GM12878 (cell line): ENCODE measurements at regions not wholly inside any gene's neighbourhood (a gene's known extent, or its start where the extent isn't known, plus 50 kb on each side); places are given as distances from the start of the nearest gene placed in this dataset.

Source experiments
- CTCF ChIP-seq, 3 experiments: IDR thresholded peaks in 2 of 3; conservative IDR thresholded peaks in 1 of 3; 2 replicates each; pipeline ENCODE4 v1.5.1; 2011; ENCODE audit warnings: low read depth in 3 of 3, low read length in 3 of 3, mild to moderate bottlenecking in 3 of 3, control low read depth in 2 of 3, moderate library complexity in 2 of 3, inconsistent platforms in 1 of 3, mixed read lengths in 1 of 3; ENCODE audit not compliant: control insufficient read depth in 2 of 3, insufficient read depth in 1 of 3; ENCODE audit errors: extremely low read depth in 1 of 3
- DPF2 ChIP-seq: fragments of 450-650 bp; IDR thresholded peaks from 2 replicates; pipeline ENCODE4 v1.6.1; 2017; ENCODE audit warnings: mild to moderate bottlenecking
- EP300 ChIP-seq, 2 experiments: fragments of 150-350 bp in 1 of 2; IDR thresholded peaks; 2 replicates each; pipeline ENCODE4 v1.6.1; 2011 to 2012; ENCODE audit warnings: low read depth in 2 of 2, low read length in 2 of 2, borderline replicate concordance in 1 of 2, improper control_type of control experiment in 1 of 2, inconsistent platforms in 1 of 2; ENCODE audit not compliant: control insufficient read depth in 1 of 2
- HDGF ChIP-seq: fragments of 450-650 bp; IDR thresholded peaks from 2 replicates; pipeline ENCODE4 v1.6.1; 2016; ENCODE audit warnings: antibody characterized with exemption
- KDM1A ChIP-seq: fragments of 200-600 bp; sonication (generic); IDR thresholded peaks from 2 replicates; pipeline ENCODE4 v1.6.1; 2016; ENCODE audit warnings: borderline replicate concordance
- SIX5 ChIP-seq: IDR thresholded peaks from 2 replicates; pipeline ENCODE4 v1.6.1; 2011; ENCODE audit warnings: mild to moderate bottlenecking, low read depth, low read length, moderate library complexity; ENCODE audit not compliant: severe bottlenecking
- USF2 ChIP-seq: IDR thresholded peaks from 2 replicates; pipeline ENCODE4 v1.6.1; 2011; ENCODE audit warnings: low read depth, low read length, improper control_type of control experiment, borderline replicate concordance
- ZBTB33 ChIP-seq: fragments of 450-650 bp; IDR thresholded peaks from 2 replicates; pipeline ENCODE4 v1.6.1; 2017; ENCODE audit warnings: mild to moderate bottlenecking
- ZNF384 ChIP-seq: IDR thresholded peaks from 2 replicates; pipeline ENCODE4 v1.6.1; 2012; ENCODE audit warnings: low read depth, mild to moderate bottlenecking, low read length, improper control_type of control experiment, borderline replicate concordance
- ZZZ3 ChIP-seq: IDR thresholded peaks from 2 replicates; pipeline ENCODE4 v1.6.1; 2011; ENCODE audit warnings: low read depth; ENCODE audit not compliant: control insufficient read depth, insufficient read length

GRCh38 chr2:235343156-235343774 lies 150.6 kb upstream of the AGAP1 start:
- no peak for TF ChIP-seq ZBTB33
- TF ChIP-seq CTCF (IDR thresholded peaks at IDR 0.05 in 2 of 3, conservative IDR thresholded peaks at IDR 0.05 in 1 of 3; ENCODE audit: control insufficient read depth in 2 of 3, extremely low read depth in 1 of 3, insufficient read depth in 1 of 3, low read depth in 3 of 3, low read length in 3 of 3): no peak
- TF ChIP-seq HDGF: no peak
- no peak for TF ChIP-seq USF2
- no peak for TF ChIP-seq DPF2
- no peak for TF ChIP-seq EP300 (IDR thresholded peaks at IDR 0.05; ENCODE audit: borderline replicate concordance in 1 of 2, control insufficient read depth in 1 of 2, low read depth in 2 of 2, low read length in 2 of 2)
- TF ChIP-seq ZNF384: no peak
- no peak for TF ChIP-seq KDM1A
- TF ChIP-seq SIX5: no peak
- no peak for TF ChIP-seq ZZZ3
